H1 (cell line): ENCODE measurements at regions not wholly inside any gene's neighbourhood (a gene's known extent, or its start where the extent isn't known, plus 50 kb on each side); places are given as distances from the start of the nearest gene placed in this dataset.

Source experiments
- CTCF ChIA-PET: fragments of 300-600 bp; sonication (Branson Sonifier 250); formaldehyde crosslinking; loops from one replicate; lab custom pipeline; 2021; ENCODE audit not compliant: partially characterized antibody; lab: Charles Lee
- POLR2A ChIA-PET: fragments of 300-600 bp; sonication (Branson Sonifier 250); formaldehyde crosslinking; loops from one replicate; lab custom pipeline; 2021; ENCODE audit warnings: inconsistent platforms; ENCODE audit not compliant: partially characterized antibody; lab: Charles Lee
- DNase-seq, 2 experiments: peaks; one replicate each; pipeline versions ENCODE4 v3.0.0 to v3.0.0-alpha.2; 2010 to 2022; ENCODE audit warnings: low spot score in 2 of 2, low read depth in 1 of 2, mixed read lengths in 1 of 2
- FAIRE-seq: peaks from 2 replicates; lab custom pipeline; 2011; peaks lifted over from hg19 to GRCh38; lab: Jason Lieb, UNC
- H2AFZ ChIP-seq: 2 replicates; pipeline ENCODE4 v1.8.1; 2012; ENCODE audit warnings: low read length, inconsistent platforms
- H2AK5ac ChIP-seq: 2 replicates; pipeline ENCODE4 v1.6.1; 2013; ENCODE audit warnings: low read depth, low read length
- H2BK120ac ChIP-seq: replicated peaks from 2 replicates; pipeline ENCODE3; 2013; ENCODE audit warnings: low read depth, low read length, inconsistent platforms
- H2BK12ac ChIP-seq: 2 replicates; pipeline ENCODE4 v1.6.1; 2013; ENCODE audit warnings: low read depth, low read length
- H2BK15ac ChIP-seq: 2 replicates; pipeline ENCODE4 v1.6.1; 2013; ENCODE audit warnings: low read length
- H2BK20ac ChIP-seq: 2 replicates; pipeline ENCODE4 v1.6.1; 2013; ENCODE audit warnings: low read length
- H2BK5ac ChIP-seq: 2 replicates; pipeline ENCODE4 v1.6.1; 2013; ENCODE audit warnings: low read depth, low read length
- H3K14ac ChIP-seq: 2 replicates; pipeline ENCODE4 v1.6.1; 2013; ENCODE audit warnings: inconsistent platforms; ENCODE audit not compliant: insufficient read length
- H3K18ac ChIP-seq: 2 replicates; pipeline ENCODE4 v1.6.1; 2013; ENCODE audit warnings: low read length; ENCODE audit errors: extremely low read depth
- H3K23ac ChIP-seq: 2 replicates; pipeline ENCODE4 v1.6.1; 2013; ENCODE audit warnings: inconsistent platforms; ENCODE audit not compliant: insufficient read length
- H3K23me2 ChIP-seq: 2 replicates; pipeline ENCODE4 v1.6.1; 2013; ENCODE audit warnings: low read depth, low read length
- H3K27ac ChIP-seq: 2 replicates; pipeline ENCODE4 v1.6.1; 2011; ENCODE audit warnings: low read depth, low read length, inconsistent platforms
- H3K27me3 ChIP-seq, 4 experiments: replicated peaks in 1 of 4; 1 replicate in 1 of 4; 2 replicates in 3 of 4; pipeline versions ENCODE4 v1.6.1 to v1.8.1; 2011 to 2013; ENCODE audit warnings: low read length in 3 of 4, mild to moderate bottlenecking in 3 of 4, inconsistent platforms in 2 of 4, mixed read lengths in 2 of 4, moderate library complexity in 1 of 4; ENCODE audit not compliant: control insufficient read depth in 3 of 4, insufficient read depth in 3 of 4; ENCODE audit errors: extremely low read depth in 1 of 4
- H3K36me3 ChIP-seq, 4 experiments: 2 replicates each; pipeline versions ENCODE4 v1.6.1 to v1.8.1; 2011 to 2013; ENCODE audit warnings: mild to moderate bottlenecking in 4 of 4, low read length in 3 of 4, moderate library complexity in 2 of 4, control low read depth in 1 of 4, inconsistent platforms in 1 of 4; ENCODE audit not compliant: insufficient read depth in 4 of 4, control insufficient read depth in 2 of 4
- H3K4ac ChIP-seq: replicated peaks from 2 replicates; pipeline ENCODE3; 2013; ENCODE audit warnings: low read length, low read depth, mixed read lengths, inconsistent platforms; ENCODE audit not compliant: insufficient read length
- H3K4me1 ChIP-seq, 4 experiments: replicated peaks in 1 of 4; 1 replicate in 1 of 4; 2 replicates in 3 of 4; pipeline versions ENCODE4 v1.6.1 to v1.8.1; 2011 to 2013; ENCODE audit warnings: low read length in 3 of 4, inconsistent platforms in 2 of 4, mixed read lengths in 1 of 4; ENCODE audit not compliant: insufficient read depth in 4 of 4, control insufficient read depth in 3 of 4
- H3K4me2 ChIP-seq, 2 experiments: 2 replicates each; pipeline versions ENCODE4 v1.6.1 to v1.8.1; 2011 to 2013; ENCODE audit warnings: low read depth in 2 of 2, low read length in 2 of 2, control low read depth in 1 of 2, inconsistent platforms in 1 of 2, mild to moderate bottlenecking in 1 of 2; ENCODE audit not compliant: insufficient read depth in 1 of 2
- H3K4me3 ChIP-seq, 4 experiments: fragments of 200-600, 300-600 bp in 1 of 4; sonication (generic), shearing (Covaris generic), sonication (Bioruptor Twin) in 1 of 4; 2 replicates each; pipeline versions ENCODE4 v1.5.1 to v1.8.1; 2011 to 2016; ENCODE audit warnings: low read length in 4 of 4, low read depth in 3 of 4, control low read depth in 2 of 4, inconsistent platforms in 2 of 4, mild to moderate bottlenecking in 2 of 4, mixed read lengths in 1 of 4, moderate library complexity in 1 of 4; ENCODE audit not compliant: insufficient read depth in 2 of 4; ENCODE audit errors: extremely low read depth in 1 of 4
- H3K56ac ChIP-seq: replicated peaks from 2 replicates; pipeline ENCODE3; 2013; ENCODE audit warnings: low read depth, mild to moderate bottlenecking, mixed read lengths, low read length, inconsistent platforms; ENCODE audit not compliant: insufficient read length
- H3K79me1 ChIP-seq: 2 replicates; pipeline ENCODE4 v1.6.1; 2013; ENCODE audit warnings: low read depth, low read length, control low read depth
- H3K79me2 ChIP-seq, 2 experiments: 2 replicates each; pipeline versions ENCODE4 v1.6.1 to v1.8.1; 2012 to 2013; ENCODE audit warnings: low read length in 2 of 2, mild to moderate bottlenecking in 2 of 2, inconsistent platforms in 1 of 2; ENCODE audit not compliant: insufficient read depth in 2 of 2, control insufficient read depth in 1 of 2
- H3K9ac ChIP-seq, 4 experiments: replicated peaks in 1 of 4; 1 replicate in 1 of 4; 2 replicates in 3 of 4; pipeline versions ENCODE4 v1.6.1 to v1.8.1; 2011 to 2013; ENCODE audit warnings: low read depth in 3 of 4, low read length in 3 of 4, control low read depth in 2 of 4, mild to moderate bottlenecking in 2 of 4, moderate library complexity in 2 of 4, inconsistent platforms in 1 of 4; ENCODE audit errors: extremely low read depth in 1 of 4
- H3K9me3 ChIP-seq, 2 experiments: 2 replicates each; pipeline versions ENCODE4 v1.6.1 to v1.8.1; 2012 to 2013; ENCODE audit warnings: mild to moderate bottlenecking in 2 of 2, moderate library complexity in 2 of 2, control low read depth in 1 of 2, inconsistent platforms in 1 of 2, low read depth in 1 of 2, low read length in 1 of 2, mixed read lengths in 1 of 2; ENCODE audit not compliant: insufficient read depth in 2 of 2
- H4K20me1 ChIP-seq, 2 experiments: replicated peaks in 1 of 2; 2 replicates each; pipeline versions ENCODE3 to v1.8.1; 2011 to 2013; ENCODE audit warnings: inconsistent platforms in 2 of 2, low read length in 2 of 2, mild to moderate bottlenecking in 1 of 2; ENCODE audit not compliant: insufficient read depth in 2 of 2, control insufficient read depth in 1 of 2
- H4K5ac ChIP-seq: 2 replicates; pipeline ENCODE4 v1.6.1; 2013; ENCODE audit warnings: low read length, low read depth, mixed read lengths, inconsistent platforms; ENCODE audit not compliant: insufficient read length
- H4K8ac ChIP-seq: 2 replicates; pipeline ENCODE4 v1.8.0; 2013; ENCODE audit warnings: mild to moderate bottlenecking, moderate library complexity, low read length, inconsistent platforms; ENCODE audit not compliant: insufficient read depth; ENCODE audit errors: extremely low read depth
- H4K91ac ChIP-seq: replicated peaks from 2 replicates; pipeline ENCODE3; 2013; ENCODE audit warnings: low read length, mixed read lengths, inconsistent platforms; ENCODE audit not compliant: insufficient read length
- ATF2 ChIP-seq: IDR thresholded peaks from 2 replicates; pipeline ENCODE4 v1.6.1; 2012; ENCODE audit warnings: low read length, inconsistent platforms
- CHD1 ChIP-seq: IDR thresholded peaks from 2 replicates; pipeline ENCODE4 v1.6.1; 2012; ENCODE audit warnings: low read depth, low read length, improper control_type of control experiment
- CREB1 ChIP-seq: IDR thresholded peaks from 2 replicates; pipeline ENCODE4 v1.6.1; 2012; ENCODE audit warnings: inconsistent platforms
- E2F6 ChIP-seq: IDR thresholded peaks from 2 replicates; pipeline ENCODE4 v1.6.1; 2012; ENCODE audit warnings: inconsistent platforms
- KDM5A ChIP-seq: fragments of 200-600 bp; IDR thresholded peaks from 2 replicates; pipeline ENCODE4 v1.7.1; 2012; ENCODE audit warnings: mild to moderate bottlenecking, low read length, inconsistent platforms, mixed read lengths
- MAFK ChIP-seq: IDR thresholded peaks from 2 replicates; pipeline ENCODE4 v1.6.1; 2012; ENCODE audit warnings: low read depth, mild to moderate bottlenecking, improper control_type of control experiment, low read length
- NRF1 ChIP-seq: IDR thresholded peaks from 2 replicates; pipeline ENCODE4 v1.6.1; 2011; ENCODE audit warnings: mild to moderate bottlenecking, low read depth, low read length, improper control_type of control experiment
- POU5F1 ChIP-seq: IDR thresholded peaks from 2 replicates; pipeline ENCODE4 v1.6.1; 2011; ENCODE audit warnings: low read depth, mild to moderate bottlenecking, low read length, moderate library complexity
- RNF2 ChIP-seq: fragments of 200-900, 300-1000 bp; sonication (generic); IDR thresholded peaks from 2 replicates; pipeline ENCODE4 v1.7.1; 2016; ENCODE audit warnings: borderline replicate concordance, low read depth, mild to moderate bottlenecking, antibody characterized with exemption, low read length; ENCODE audit not compliant: poor library complexity, severe bottlenecking; ENCODE audit errors: missing control alignments
- YY1 ChIP-seq: IDR thresholded peaks from 2 replicates; pipeline ENCODE4 v1.6.1; 2011; ENCODE audit warnings: low read depth, mild to moderate bottlenecking, low read length

GRCh38 chr3:175914785-175915184 is 1055.7 kb downstream of the NAALADL2 start:
- Histone ChIP-seq H2BK20ac (no peak overlapping the region), H2BK15ac (no peak overlapping the region), H2BK5ac (no peak overlapping the region), H3K4me2 (no peak overlapping the region), H3K9me3 (peaks cover 11 to 14% of the 10 kb centered on the region in 2 experiments), H4K5ac (no peak overlapping the region), H4K20me1 (no peaks in the 10 kb centered on the region), H3K4me3 (no peak overlapping the region), H3K9ac (no peak overlapping the region), H4K8ac (no peak overlapping the region), H2BK12ac (no peak overlapping the region), H3K79me2 (no peaks in the 10 kb centered on the region), H3K36me3 (no peaks in the 10 kb centered on the region; a peak in 1 of 8 replicates), H2AK5ac (no peak overlapping the region), H2BK120ac (no peak overlapping the region), H3K23me2 (no peaks in the 10 kb centered on the region), H4K91ac (no peak overlapping the region), H3K4ac (no peak overlapping the region), H3K23ac (no peak overlapping the region), H3K18ac (no peak overlapping the region), H3K14ac (no peak overlapping the region), H2AFZ (no peak overlapping the region), H3K79me1 (no peaks in the 10 kb centered on the region), H3K27me3 (no peaks in the 10 kb centered on the region), H3K27ac (no peak overlapping the region), H3K56ac (no peak overlapping the region), H3K4me1 (no peaks in the 10 kb centered on the region)
- POLR2A ChIA-PET, result no interaction called here
- TF ChIP-seq CREB1, result no peak
- no peak for TF ChIP-seq CHD1
- no peak for TF ChIP-seq POU5F1
- TF ChIP-seq RNF2, result no peak
- no peak for TF ChIP-seq NRF1
- no peak for TF ChIP-seq KDM5A
- no peak for TF ChIP-seq ATF2
- no peak for TF ChIP-seq YY1
- TF ChIP-seq MAFK, result no peak
- no peak for TF ChIP-seq E2F6
- DNase-seq, result no peak
- FAIRE-seq, result no peak
- CTCF ChIA-PET, result no interaction called here
